ENCODE measurements at regions not wholly inside any gene's neighbourhood (a gene's known extent, or its start where the extent isn't known, plus 50 kb on each side); places are given as distances from the start of the nearest gene placed in this dataset.

DNA sequence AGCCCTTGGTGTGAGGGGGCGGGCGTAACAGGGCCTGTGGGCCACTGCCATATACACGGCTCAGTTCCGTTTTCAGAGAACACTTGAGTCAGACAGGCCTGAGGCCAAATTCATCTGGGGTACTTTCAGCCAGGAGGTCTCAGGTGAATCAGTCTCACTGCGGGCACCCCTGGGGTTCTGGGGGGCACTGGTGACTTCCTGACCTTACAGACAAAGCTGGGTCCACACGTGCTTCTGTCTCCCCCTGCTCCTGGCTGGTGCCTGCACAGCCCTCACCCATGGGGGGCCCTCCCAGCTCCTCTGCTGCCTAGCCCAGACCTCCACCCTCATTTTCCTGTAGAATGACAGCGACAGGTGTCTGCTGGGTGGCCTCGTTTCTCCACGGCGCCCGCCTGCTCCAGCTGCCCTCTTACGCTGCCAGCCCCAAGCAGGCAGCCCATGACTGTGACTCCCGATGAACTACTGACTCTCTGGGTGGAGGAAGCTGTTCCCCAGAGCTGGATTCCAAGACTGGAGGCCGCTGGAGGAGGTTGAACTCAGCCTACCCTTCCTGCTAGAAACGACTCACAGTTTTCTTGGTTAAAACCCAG, 374.1 kb upstream of the IRX4 start:
- no peak for TF ChIP-seq EZH2 (IDR thresholded peaks at IDR 0.05; ENCODE audit: borderline replicate concordance, low read length)
- TF ChIP-seq, protein P1, sequence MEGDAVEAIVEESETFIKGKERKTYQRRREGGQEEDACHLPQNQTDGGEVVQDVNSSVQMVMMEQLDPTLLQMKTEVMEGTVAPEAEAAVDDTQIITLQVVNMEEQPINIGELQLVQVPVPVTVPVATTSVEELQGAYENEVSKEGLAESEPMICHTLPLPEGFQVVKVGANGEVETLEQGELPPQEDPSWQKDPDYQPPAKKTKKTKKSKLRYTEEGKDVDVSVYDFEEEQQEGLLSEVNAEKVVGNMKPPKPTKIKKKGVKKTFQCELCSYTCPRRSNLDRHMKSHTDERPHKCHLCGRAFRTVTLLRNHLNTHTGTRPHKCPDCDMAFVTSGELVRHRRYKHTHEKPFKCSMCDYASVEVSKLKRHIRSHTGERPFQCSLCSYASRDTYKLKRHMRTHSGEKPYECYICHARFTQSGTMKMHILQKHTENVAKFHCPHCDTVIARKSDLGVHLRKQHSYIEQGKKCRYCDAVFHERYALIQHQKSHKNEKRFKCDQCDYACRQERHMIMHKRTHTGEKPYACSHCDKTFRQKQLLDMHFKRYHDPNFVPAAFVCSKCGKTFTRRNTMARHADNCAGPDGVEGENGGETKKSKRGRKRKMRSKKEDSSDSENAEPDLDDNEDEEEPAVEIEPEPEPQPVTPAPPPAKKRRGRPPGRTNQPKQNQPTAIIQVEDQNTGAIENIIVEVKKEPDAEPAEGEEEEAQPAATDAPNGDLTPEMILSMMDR (IDR thresholded peaks at IDR 0.05; ENCODE audit: low read length), result no peak

Data from OCI-LY1 (cell line).